HG02678 (cell line): ENCODE measurements at regions not wholly inside any gene's neighbourhood (a gene's known extent, or its start where the extent isn't known, plus 50 kb on each side); places are given as distances from the start of the nearest gene placed in this dataset.
"Not testable (repeated sequence)": the region's sequence is repeated elsewhere in the genome, so short reads cannot be mapped to it uniquely, and the experiment has no call there.

Experiments used
- ATAC-seq: cut with Tn5 transposase; IDR thresholded peaks from one replicate; pipeline ENCODE4 v1.9.1; 2021; ENCODE audit warnings: mild to moderate bottlenecking, moderate library complexity; ENCODE audit not compliant: unreplicated experiment

- no peak for ATAC-seq
These were observed 191.7 kb downstream of the CRLF2 start for GRCh38 chrX:1020634-1021166.

- not testable (repeated sequence) for ATAC-seq
These were observed 195.5 kb downstream of the CRLF2 start for GRCh38 chrX:1016926-1017325.

GRCh38 chrX:1016281-1016680 lies 196.2 kb downstream of the CRLF2 start:
- ATAC-seq: not testable (repeated sequence)

- no peak for ATAC-seq
These were observed 199.7 kb downstream of the CRLF2 start for GRCh38 chrX:1012678-1013300.

- ATAC-seq: no peak
These were observed 200.7 kb downstream of the CRLF2 start for GRCh38 chrX:1011691-1012283.

GRCh38 chrX:1009771-1010170 lies 202.7 kb downstream of the CRLF2 start:
- ATAC-seq: no peak

- no peak for ATAC-seq
These were observed 206.2 kb downstream of the CRLF2 start for GRCh38 chrX:1006156-1006730.

- ATAC-seq: no peak
These were observed 209.8 kb downstream of the CRLF2 start for GRCh38 chrX:1002611-1003010.

GRCh38 chrX:997631-998137 lies 214.8 kb downstream of the CRLF2 start:
- no peak for ATAC-seq

- ATAC-seq: no peak
These were observed 217.7 kb downstream of the CRLF2 start for GRCh38 chrX:994780-995179.

GRCh38 chrX:989959-990510 lies 222.4 kb downstream of the CRLF2 start:
- ATAC-seq: no peak

- ATAC-seq: not testable (repeated sequence)
These were observed 223.9 kb downstream of the CRLF2 start for GRCh38 chrX:988530-988929.

GRCh38 chrX:981791-982626 lies 230.4 kb downstream of the CRLF2 start:
- no peak for ATAC-seq

- no peak for ATAC-seq
These were observed 231.7 kb downstream of the CRLF2 start for GRCh38 chrX:980587-981235.

GRCh38 chrX:979127-979526 lies 233.3 kb downstream of the CRLF2 start:
- not testable (repeated sequence) for ATAC-seq

GRCh38 chrX:973010-973632 lies 239.3 kb downstream of the CRLF2 start:
- ATAC-seq: no peak

- no peak for ATAC-seq
These were observed 244.1 kb downstream of the CRLF2 start for GRCh38 chrX:968148-968965.

GRCh38 chrX:966396-967070 lies 245.9 kb downstream of the CRLF2 start:
- ATAC-seq: no peak
